GM12864 (cell line): ENCODE measurements at regions not wholly inside any gene's neighbourhood (a gene's known extent, or its start where the extent isn't known, plus 50 kb on each side); places are given as distances from the start of the nearest gene placed in this dataset.

Source experiments
- DNase-seq: peaks from one replicate; pipeline ENCODE4 v3.0.0-alpha.2; 2011; ENCODE audit warnings: low read depth
- H3K4me3 ChIP-seq: 2 replicates; pipeline ENCODE4 v1.5.1; 2011; ENCODE audit warnings: mild to moderate bottlenecking, low read depth, low read length, control low read depth
- CTCF ChIP-seq: IDR thresholded peaks from 2 replicates; pipeline ENCODE4 v1.5.1; 2011; ENCODE audit warnings: low read depth, mild to moderate bottlenecking, moderate library complexity, low read length, control low read depth, inconsistent platforms; ENCODE audit errors: missing control alignments

- H3K4me3 ChIP-seq: no peak overlapping the region
- TF ChIP-seq CTCF: peak; percentile 46
- no peak for DNase-seq
Measured at GRCh38 chr18:22332590-22332989, 85.1 kb downstream of the CTAGE1 start.

- TF ChIP-seq CTCF: no peak
- DNase-seq: no peak
- no peak overlapping the region for H3K4me3 ChIP-seq
Measured at GRCh38 chr18:22330508-22330907, 87.2 kb downstream of the CTAGE1 start.

GRCh38 chr18:22325396-22325795, 92.3 kb downstream of the CTAGE1 start:
- no peak overlapping the region for H3K4me3 ChIP-seq
- no peak for DNase-seq
- TF ChIP-seq CTCF: no peak

- TF ChIP-seq CTCF: no peak
- H3K4me3 ChIP-seq: no peak overlapping the region
- no peak for DNase-seq
Measured at GRCh38 chr18:22324191-22325131, 93.3 kb downstream of the CTAGE1 start.

- no peak overlapping the region for H3K4me3 ChIP-seq
- TF ChIP-seq CTCF: no peak
- no peak for DNase-seq
Measured at GRCh38 chr18:22322243-22322691, 95.4 kb downstream of the CTAGE1 start.

GRCh38 chr18:22320771-22321170, 96.9 kb downstream of the CTAGE1 start:
- no peak for DNase-seq
- no peak overlapping the region for H3K4me3 ChIP-seq
- TF ChIP-seq CTCF: no peak

- no peak for TF ChIP-seq CTCF
- no peak overlapping the region for H3K4me3 ChIP-seq
- DNase-seq: no peak
Measured at GRCh38 chr18:22320155-22320554, 97.6 kb downstream of the CTAGE1 start.
